Middle frontal gyrus (tissue), 1 donor: ENCODE measurements at regions not wholly inside any gene's neighbourhood (a gene's known extent, or its start where the extent isn't known, plus 50 kb on each side); places are given as distances from the start of the nearest gene placed in this dataset.
A peak's percentile ranks its signal among the peaks of the same experiment; 100 is the strongest.
"Not testable (repeated sequence)": the region's sequence is repeated elsewhere in the genome, so short reads cannot be mapped to it uniquely, and the experiment has no call there.

Source experiments
- DNase-seq: peaks from one replicate; pipeline ENCODE4 v3.0.0-alpha.2; 2015; ENCODE audit warnings: low spot score; ENCODE audit errors: extremely low spot score

DNA sequence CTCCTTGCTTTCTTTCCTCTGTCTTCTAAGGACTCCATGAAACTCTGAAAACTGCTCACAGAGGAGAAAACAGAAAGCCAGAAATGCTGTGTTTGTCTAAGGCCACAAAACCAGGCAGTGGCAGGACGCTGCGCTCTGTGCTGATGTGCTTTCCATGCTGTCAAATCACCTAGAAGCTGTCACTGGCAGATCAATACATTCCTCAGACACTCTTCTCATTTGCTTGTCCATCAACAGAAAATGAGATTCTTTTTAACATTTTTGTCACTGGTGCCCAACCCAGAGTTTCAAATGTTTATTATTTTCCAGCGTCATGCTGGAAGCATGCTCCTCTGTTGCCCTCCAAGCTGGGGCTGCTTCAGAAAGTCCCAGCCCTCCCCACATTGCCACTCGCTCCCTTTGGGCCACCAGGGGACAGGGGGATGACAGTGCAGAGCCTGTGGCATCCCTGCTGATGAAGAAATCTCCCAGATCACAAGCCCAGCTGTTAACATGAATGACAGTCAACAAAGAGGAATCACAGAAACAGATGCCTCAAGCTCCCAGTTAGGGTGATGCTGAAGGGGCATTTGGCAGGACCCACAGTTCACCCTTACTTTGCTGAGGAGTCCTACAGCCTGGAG is 117.5 kb upstream of the MEIS1 start:
- no peak for DNase-seq

DNA sequence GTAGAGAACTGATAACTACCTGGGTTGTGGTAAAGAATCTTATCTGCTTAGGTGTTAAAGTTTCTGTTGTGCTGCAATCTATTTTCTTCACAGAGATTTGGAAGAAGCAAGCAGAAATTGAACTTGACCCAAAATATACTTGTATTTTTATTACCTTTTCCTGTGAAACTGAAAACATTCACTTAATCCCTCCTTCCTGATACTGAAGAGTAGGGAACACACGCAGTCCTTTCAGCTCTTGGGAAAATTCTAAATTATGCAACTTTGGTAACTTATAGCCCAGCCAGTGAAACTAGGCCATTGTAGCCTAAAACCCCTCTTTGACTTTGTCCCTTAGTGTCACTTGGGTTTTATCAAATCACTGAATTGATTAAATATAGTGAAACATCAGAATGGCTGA is 128.4 kb upstream of the MEIS1 start:
- DNase-seq: no peak

GRCh38 chr2:66305718-66306117 is 129.2 kb upstream of the MEIS1 start:
- DNase-seq: peak; percentile 64

GRCh38 chr2:66303471-66303870 is 131.5 kb upstream of the MEIS1 start:
- no peak for DNase-seq

- DNase-seq: no peak
These were observed 133.2 kb upstream of the MEIS1 start for GRCh38 chr2:66301767-66302140.

- DNase-seq: no peak
These were observed 133.7 kb upstream of the MEIS1 start for GRCh38 chr2:66301022-66301766.

DNA sequence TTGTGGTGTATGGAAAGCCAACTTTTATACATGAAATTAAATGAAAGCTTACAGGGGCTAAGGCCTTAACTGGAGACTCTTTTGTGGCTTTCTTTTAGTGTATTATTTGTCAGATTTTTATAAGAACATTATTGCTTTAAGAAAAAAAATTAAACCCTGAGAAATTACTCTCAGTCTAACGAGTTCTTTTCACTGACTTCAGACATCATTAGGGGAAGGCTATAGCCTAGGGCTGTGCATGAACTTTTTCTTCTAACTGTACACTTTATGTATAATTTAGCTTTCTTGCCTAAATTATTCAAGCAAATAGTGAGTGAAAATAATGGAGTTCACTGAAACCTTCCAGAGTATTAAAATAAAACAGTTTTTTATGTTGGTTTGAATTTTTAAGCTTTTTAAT is 151.1 kb upstream of the MEIS1 start:
- DNase-seq: no peak

- no peak for DNase-seq
These were observed 152.9 kb upstream of the MEIS1 start for GRCh38 chr2:66281980-66282379.

DNA sequence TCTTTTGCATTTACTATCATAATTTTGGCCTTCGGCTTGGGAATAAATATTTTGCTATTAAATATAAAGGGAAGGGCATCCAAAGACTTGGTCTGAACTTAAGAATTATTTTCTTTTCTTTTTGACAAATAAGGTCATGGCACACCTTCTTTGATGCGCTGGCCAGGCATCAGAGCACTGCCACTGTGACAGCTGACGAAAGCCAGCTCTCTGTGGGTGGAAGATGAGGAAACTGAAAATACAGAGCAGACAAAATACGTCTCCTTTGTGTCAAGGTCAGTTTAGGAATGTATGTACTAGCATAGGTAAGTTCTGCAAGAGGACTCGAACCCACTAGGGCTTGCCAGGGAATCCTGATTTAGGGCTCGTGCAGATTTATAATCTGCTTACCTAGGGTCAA is 155.9 kb upstream of the MEIS1 start:
- DNase-seq: no peak

DNA sequence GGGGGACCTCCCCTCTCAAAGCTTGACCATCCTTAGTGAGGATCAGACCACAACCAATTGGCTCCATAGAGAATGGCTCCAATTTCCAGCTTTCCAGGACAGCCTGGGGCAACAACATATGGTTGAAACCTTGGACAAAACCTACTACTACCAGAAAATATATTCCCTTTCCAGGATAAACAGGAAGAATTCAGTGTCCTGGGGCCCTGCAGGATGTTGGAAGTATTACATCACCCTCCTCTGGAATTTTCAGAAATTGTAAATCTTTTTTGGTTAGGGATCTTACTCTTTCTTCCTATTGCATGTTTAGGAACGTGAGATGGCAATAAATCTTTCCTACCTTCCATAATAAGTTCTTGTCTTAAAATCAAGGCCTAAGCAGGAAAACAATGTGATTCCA is 158.9 kb upstream of the MEIS1 start:
- no peak for DNase-seq

GRCh38 chr2:66273933-66274490 is 160.9 kb upstream of the MEIS1 start:
- DNase-seq: no peak

DNA sequence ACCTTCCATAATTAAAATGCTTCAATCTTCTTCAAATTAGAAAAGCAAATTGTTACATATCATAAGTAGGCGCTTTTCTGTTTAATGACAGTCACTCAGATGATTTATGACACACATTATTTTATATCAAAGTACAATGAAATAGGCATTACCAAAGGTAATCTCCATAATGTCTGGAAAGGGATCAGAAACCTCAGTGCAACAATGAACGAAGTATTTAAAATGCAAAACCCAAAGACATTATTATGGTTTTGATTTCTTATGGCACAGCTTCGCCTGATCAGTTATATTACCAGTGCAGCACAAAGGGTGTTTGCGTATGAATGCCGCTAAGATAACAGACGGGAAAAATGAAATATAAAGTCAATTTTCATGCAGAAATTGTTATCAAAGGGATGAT is 162.2 kb upstream of the MEIS1 start:
- DNase-seq: no peak

DNA sequence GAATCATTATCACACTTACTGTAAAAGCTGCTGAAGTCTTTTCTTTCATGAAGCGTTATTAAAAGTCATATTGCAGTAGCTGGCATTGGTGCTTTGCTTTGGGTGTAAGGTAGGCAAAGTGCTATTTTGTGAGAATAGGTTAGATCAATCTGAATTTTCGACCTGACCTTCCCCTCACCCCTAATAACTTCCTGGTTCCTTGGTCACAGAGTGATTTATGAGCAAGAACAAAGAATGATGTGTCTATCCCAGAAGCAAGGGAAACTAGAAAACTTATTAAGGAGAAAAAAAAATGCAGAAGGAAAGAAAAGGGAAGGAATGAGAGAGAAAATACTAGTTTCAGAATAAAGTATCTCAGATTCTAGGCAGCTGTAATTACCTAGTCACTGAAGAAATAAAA is 163.1 kb upstream of the MEIS1 start:
- DNase-seq: no peak

DNA sequence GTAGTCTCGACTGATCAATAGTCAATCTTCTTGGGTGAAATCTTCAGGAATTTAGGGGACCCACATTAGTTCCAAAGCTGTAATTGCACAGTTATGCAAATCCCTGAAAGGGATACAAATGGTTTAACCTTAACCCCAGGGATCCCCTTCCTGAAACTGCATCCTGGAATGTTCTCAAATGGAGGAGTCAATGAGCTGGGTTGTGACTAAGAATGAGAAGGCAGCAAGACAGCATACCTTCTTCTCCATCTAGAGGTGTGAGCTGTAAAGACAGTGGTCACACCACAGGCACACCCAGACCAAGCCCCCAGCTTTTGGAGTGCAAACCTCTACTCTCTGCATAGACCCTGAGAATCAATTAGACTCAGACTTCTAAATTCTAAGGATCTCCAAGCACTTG is 164.7 kb upstream of the MEIS1 start:
- no peak for DNase-seq

- DNase-seq: no peak
These were observed 165.8 kb upstream of the MEIS1 start for GRCh38 chr2:66269166-66269565.

DNA sequence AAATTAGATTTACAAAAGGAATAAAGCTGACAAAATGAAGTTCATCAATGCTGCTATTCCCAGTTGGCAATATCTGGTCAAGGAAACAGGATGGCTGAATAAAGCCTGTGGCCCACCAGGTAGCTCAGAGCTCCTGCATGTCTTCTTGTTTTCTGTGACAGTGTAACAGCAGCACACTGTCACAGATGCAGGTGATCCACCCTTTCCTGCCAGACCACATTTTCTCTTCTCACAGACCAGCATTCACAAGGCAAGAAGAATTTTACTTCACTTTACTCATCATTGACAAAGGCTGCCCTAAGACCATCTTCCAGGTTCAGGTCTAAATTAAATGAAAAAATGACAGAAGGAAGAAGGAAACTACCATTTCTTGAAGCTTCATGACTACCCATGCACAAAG is 166.2 kb upstream of the MEIS1 start:
- DNase-seq: no peak

DNA sequence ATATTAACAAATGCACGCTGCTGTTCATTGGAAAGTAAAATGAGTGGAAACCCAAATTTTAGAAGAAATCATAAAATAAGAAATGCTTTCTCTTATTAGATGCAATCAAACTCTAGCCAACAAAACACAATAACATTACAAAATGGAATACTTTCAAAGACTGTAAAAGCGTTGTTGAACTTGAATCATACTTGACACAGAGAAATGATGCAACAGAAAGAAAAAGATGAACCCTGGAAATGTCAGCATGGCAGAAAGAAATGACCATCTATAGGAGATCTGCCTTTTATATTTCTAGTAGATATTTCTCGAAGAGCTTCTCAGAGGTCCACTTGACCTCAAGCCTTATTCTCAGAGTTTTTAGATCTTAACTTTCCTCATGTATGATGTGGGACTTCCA is 170.6 kb upstream of the MEIS1 start:
- no peak for DNase-seq

DNA sequence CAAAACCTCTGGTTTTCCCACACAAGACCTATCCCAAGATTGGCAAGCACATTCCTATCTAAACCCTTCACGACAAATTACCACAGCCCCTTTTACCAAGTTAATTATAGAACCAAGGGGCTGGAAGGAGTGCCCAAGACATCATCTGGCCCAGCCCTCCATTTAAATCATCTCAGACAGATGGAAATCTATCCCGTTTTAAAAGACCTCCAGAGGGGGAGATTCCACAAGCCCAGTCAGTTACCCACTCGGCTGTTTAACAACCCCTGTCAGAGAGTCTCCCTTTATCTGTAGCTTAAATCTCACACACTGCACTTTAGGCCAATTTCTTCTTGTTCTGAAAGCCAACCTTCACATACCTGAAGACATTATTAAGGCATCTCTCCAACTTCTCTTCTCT is 179.1 kb upstream of the MEIS1 start:
- DNase-seq: no peak

GRCh38 chr2:66255136-66255535 is 179.8 kb upstream of the MEIS1 start:
- DNase-seq: no peak

- no peak for DNase-seq
These were observed 181.9 kb upstream of the MEIS1 start for GRCh38 chr2:66253066-66253465.

- no peak for DNase-seq
These were observed 182.8 kb upstream of the MEIS1 start for GRCh38 chr2:66252109-66252508.

GRCh38 chr2:66251573-66251972 is 183.4 kb upstream of the MEIS1 start:
- DNase-seq: no peak

- DNase-seq: not testable (repeated sequence)
These were observed 185.8 kb upstream of the MEIS1 start for GRCh38 chr2:66249089-66249488.
